Neural cell (in vitro differentiated cells): ENCODE measurements at regions not wholly inside any gene's neighbourhood (a gene's known extent, or its start where the extent isn't known, plus 50 kb on each side); places are given as distances from the start of the nearest gene placed in this dataset.

Source experiments
- EP300 ChIP-seq: fragments of 450-650 bp; conservative IDR thresholded peaks from 2 replicates; pipeline ENCODE4 v1.6.1; 2014; ENCODE audit warnings: antibody characterized with exemption, mild to moderate bottlenecking, moderate library complexity; ENCODE audit not compliant: poor library complexity, severe bottlenecking
- EZH2 ChIP-seq: fragments of 200-600, 300-800 bp; shearing (Covaris generic), sonication (generic); IDR thresholded peaks from 2 replicates; pipeline ENCODE4 v1.6.1; 2014; ENCODE audit warnings: antibody characterized with exemption, low read length, borderline replicate concordance, mild to moderate bottlenecking; ENCODE audit not compliant: insufficient read depth, poor library complexity, severe bottlenecking
- MXI1 ChIP-seq: fragments of 450-650 bp; conservative IDR thresholded peaks from 2 replicates; pipeline ENCODE4 v1.6.1; 2014; ENCODE audit warnings: antibody characterized with exemption, mild to moderate bottlenecking; ENCODE audit not compliant: poor library complexity, severe bottlenecking
- POLR2AphosphoS5 ChIP-seq: IDR thresholded peaks from 2 replicates; pipeline ENCODE4 v1.6.1; 2012
- RAD21 ChIP-seq: fragments of 450-650 bp; conservative IDR thresholded peaks from 2 replicates; pipeline ENCODE4 v1.6.1; 2014; ENCODE audit warnings: antibody characterized with exemption, mild to moderate bottlenecking, moderate library complexity
- REST ChIP-seq: IDR thresholded peaks from 2 replicates; pipeline ENCODE4 v1.6.1; 2012; ENCODE audit warnings: borderline replicate concordance
- SMC3 ChIP-seq: fragments of 450-650 bp; conservative IDR thresholded peaks from 2 replicates; pipeline ENCODE4 v1.6.1; 2014; ENCODE audit warnings: antibody characterized with exemption, mild to moderate bottlenecking, moderate library complexity; ENCODE audit not compliant: poor library complexity
- TAF1 ChIP-seq: IDR thresholded peaks from 2 replicates; pipeline ENCODE4 v1.6.1; 2012; ENCODE audit warnings: low read depth
- TF ChIP-seq, protein P1 (sequence below): fragments of 450-650 bp; IDR thresholded peaks from 2 replicates; pipeline ENCODE4 v1.5.1; 2014; ENCODE audit warnings: antibody characterized with exemption, mild to moderate bottlenecking, moderate library complexity; ENCODE audit not compliant: poor library complexity, severe bottlenecking

- TF ChIP-seq, protein P1, sequence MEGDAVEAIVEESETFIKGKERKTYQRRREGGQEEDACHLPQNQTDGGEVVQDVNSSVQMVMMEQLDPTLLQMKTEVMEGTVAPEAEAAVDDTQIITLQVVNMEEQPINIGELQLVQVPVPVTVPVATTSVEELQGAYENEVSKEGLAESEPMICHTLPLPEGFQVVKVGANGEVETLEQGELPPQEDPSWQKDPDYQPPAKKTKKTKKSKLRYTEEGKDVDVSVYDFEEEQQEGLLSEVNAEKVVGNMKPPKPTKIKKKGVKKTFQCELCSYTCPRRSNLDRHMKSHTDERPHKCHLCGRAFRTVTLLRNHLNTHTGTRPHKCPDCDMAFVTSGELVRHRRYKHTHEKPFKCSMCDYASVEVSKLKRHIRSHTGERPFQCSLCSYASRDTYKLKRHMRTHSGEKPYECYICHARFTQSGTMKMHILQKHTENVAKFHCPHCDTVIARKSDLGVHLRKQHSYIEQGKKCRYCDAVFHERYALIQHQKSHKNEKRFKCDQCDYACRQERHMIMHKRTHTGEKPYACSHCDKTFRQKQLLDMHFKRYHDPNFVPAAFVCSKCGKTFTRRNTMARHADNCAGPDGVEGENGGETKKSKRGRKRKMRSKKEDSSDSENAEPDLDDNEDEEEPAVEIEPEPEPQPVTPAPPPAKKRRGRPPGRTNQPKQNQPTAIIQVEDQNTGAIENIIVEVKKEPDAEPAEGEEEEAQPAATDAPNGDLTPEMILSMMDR, result no peak
- TF ChIP-seq REST, result no peak
- TF ChIP-seq EP300, result no peak
- TF ChIP-seq SMC3, result no peak
- no peak for TF ChIP-seq RAD21
- no peak for TF ChIP-seq POLR2AphosphoS5
- no peak for TF ChIP-seq TAF1
- TF ChIP-seq EZH2, result no peak
- TF ChIP-seq MXI1, result no peak
These were observed 951.1 kb upstream of the CNTNAP5 start for GRCh38 chr2:123073956-123074355.
